Spleen (tissue), 11 donors: ENCODE measurements at regions not wholly inside any gene's neighbourhood (a gene's known extent, or its start where the extent isn't known, plus 50 kb on each side); places are given as distances from the start of the nearest gene placed in this dataset.

ENCODE experiments used
- DNase-seq: peaks from one replicate; pipeline ENCODE4 v3.0.0-alpha.2; 2020
- H3K27ac ChIP-seq, 8 donors: fragments of 200-600 bp; sonication (generic) in 7 of 8; 1 replicate in 4 of 8; 2 replicates in 4 of 8; pipeline versions ENCODE4 v1.5.0 to v1.8.0; 2016 to 2021; ENCODE audit warnings: inconsistent platforms in 4 of 8, mild to moderate bottlenecking in 4 of 8, moderate library complexity in 1 of 8
- H3K27me3 ChIP-seq, 7 donors: fragments of 200-600 bp; sonication (generic) in 6 of 7; replicated peaks in 1 of 7; 1 replicate in 4 of 7; 2 replicates in 3 of 7; pipeline versions ENCODE4 v1.5.0 to v1.8.0; 2016 to 2021; ENCODE audit warnings: inconsistent platforms in 3 of 7, mild to moderate bottlenecking in 1 of 7
- H3K36me3 ChIP-seq, 6 donors: fragments of 200-600 bp; sonication (generic) in 5 of 6; 1 replicate in 4 of 6; 2 replicates in 2 of 6; pipeline versions ENCODE4 v1.5.0 to v1.8.0; 2016 to 2021; ENCODE audit warnings: inconsistent platforms in 2 of 6
- H3K4me1 ChIP-seq, 6 donors: fragments of 200-600 bp; sonication (generic) in 5 of 6; 1 replicate in 3 of 6; 2 replicates in 3 of 6; pipeline versions ENCODE4 v1.5.0 to v1.8.0; 2016 to 2021; ENCODE audit warnings: inconsistent platforms in 3 of 6
- H3K4me3 ChIP-seq, 8 donors: fragments of 200-600 bp; sonication (generic) in 7 of 8; 1 replicate in 4 of 8; 2 replicates in 4 of 8; pipeline versions ENCODE4 v1.5.0 to v1.8.0; 2016 to 2021; ENCODE audit warnings: inconsistent platforms in 4 of 8, mild to moderate bottlenecking in 4 of 8, moderate library complexity in 2 of 8
- H3K9me3 ChIP-seq, 8 donors: fragments of 200-600 bp; sonication (generic) in 7 of 8; 1 replicate in 4 of 8; 2 replicates in 4 of 8; pipeline versions ENCODE4 v1.5.0 to v1.8.0; 2016 to 2021; ENCODE audit warnings: inconsistent platforms in 4 of 8
- POLR2A ChIP-seq, 3 donors: fragments of 450-650 bp; IDR thresholded peaks; one replicate each; pipeline ENCODE4 v1.5.1; 2017; ENCODE audit warnings: antibody characterized with exemption in 3 of 3, mild to moderate bottlenecking in 1 of 3
- POLR2AphosphoS5 ChIP-seq, 3 donors: sonication (generic); formaldehyde crosslinking; IDR thresholded peaks; one replicate each; pipeline ENCODE4 v1.5.1; 2017; ENCODE audit warnings: antibody characterized with exemption in 3 of 3
- WGBS, 5 donors: extraction: QIAGEN DNeasy Blood & Tissue Kit in 3 of 5; methylation state at CpG; one replicate each; pipeline versions ENCODE4 v1.1.5 to v1.1.7; 2013 to 2018; 5-methylcytosine and 5-hydroxymethylcytosine counted together
- intact Hi-C: fragments of 100-400 bp; cut with DNase I; formaldehyde crosslinking; loops from one replicate; pipeline ENCODE4 v1.15.0; 2023; ENCODE audit warnings: low total_unique reads
- TF ChIP-seq, protein P1 (sequence below), 11 experiments: fragments of 200-600 bp in 7 of 11; fragments of 450-650 bp in 4 of 11; sonication (generic) in 4 of 11; IDR thresholded peaks in 8 of 11; conservative IDR thresholded peaks in 3 of 11; 1 replicate in 7 of 11; 2 replicates in 4 of 11; pipeline versions ENCODE4 v1.4.0 to v1.8.0; 2016 to 2021; ENCODE audit warnings: antibody characterized with exemption in 11 of 11, inconsistent platforms in 4 of 11, mild to moderate bottlenecking in 1 of 11
- donor health status: healthy with polysubstance abuse.
- donor health status: DM: no; HTN: no; CAD: no; lungs with moderate emphysema.
- donor health status: DM: no; HTN: no; CAD: no.
- donor health status: Bipolar disorder and iron deficiency.
- donor health status: healthy.
- donor health status: DM: no; HTN: no; CAD: no.
- donor health status: DM: yes; HTN: yes; CAD: no.

DNA sequence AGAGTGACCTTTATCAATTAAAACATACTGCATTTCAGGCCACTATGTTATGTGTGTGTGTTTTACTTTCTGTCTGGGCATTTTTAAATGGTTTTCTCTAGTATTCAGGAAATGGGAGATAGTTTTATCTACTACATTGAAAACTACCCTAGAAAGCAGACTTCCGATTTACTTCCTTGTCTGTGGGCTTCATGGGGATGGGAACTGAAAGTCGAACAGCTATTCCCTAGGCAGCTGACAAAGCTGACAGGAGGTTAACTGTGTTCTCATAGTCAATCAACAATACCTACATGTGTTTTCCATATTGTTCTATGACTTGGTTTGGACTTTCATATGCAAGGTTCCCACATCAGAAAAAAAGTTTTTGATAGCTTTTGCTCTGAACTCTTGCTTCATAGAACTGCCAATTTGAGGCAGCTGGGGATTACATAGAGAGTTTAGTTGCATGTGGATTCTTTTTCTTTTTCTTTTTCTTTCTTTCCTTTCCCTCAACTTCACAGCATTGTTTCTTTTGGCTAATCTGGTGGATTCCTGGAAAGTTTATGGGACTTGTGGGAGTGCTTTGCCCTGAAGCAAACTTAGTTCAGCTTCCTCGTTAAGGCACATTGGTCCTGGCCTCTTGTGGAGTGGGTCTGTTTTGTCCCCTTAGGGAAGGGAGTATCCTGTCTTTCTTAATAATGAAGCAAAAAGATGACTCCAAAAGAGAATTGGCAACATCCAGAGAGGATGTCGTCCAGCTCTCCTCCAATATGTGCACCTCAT is 327.1 kb upstream of the GIMD1 start:
- Histone ChIP-seq H3K27me3 (no peaks in the 10 kb centered on the region), H3K4me1 (no peaks in the 10 kb centered on the region), H3K27ac (no peak overlapping the region), H3K4me3 (no peak overlapping the region), H3K9me3 (no peaks in the 10 kb centered on the region), H3K36me3 (no peaks in the 10 kb centered on the region)
- DNase-seq, result no peak
- TF ChIP-seq, protein P1, sequence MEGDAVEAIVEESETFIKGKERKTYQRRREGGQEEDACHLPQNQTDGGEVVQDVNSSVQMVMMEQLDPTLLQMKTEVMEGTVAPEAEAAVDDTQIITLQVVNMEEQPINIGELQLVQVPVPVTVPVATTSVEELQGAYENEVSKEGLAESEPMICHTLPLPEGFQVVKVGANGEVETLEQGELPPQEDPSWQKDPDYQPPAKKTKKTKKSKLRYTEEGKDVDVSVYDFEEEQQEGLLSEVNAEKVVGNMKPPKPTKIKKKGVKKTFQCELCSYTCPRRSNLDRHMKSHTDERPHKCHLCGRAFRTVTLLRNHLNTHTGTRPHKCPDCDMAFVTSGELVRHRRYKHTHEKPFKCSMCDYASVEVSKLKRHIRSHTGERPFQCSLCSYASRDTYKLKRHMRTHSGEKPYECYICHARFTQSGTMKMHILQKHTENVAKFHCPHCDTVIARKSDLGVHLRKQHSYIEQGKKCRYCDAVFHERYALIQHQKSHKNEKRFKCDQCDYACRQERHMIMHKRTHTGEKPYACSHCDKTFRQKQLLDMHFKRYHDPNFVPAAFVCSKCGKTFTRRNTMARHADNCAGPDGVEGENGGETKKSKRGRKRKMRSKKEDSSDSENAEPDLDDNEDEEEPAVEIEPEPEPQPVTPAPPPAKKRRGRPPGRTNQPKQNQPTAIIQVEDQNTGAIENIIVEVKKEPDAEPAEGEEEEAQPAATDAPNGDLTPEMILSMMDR (IDR thresholded peaks at IDR 0.05 in 8 of 11, conservative IDR thresholded peaks at IDR 0.05 in 3 of 11), result no peak
- TF ChIP-seq POLR2A (IDR thresholded peaks at IDR 0.05) (no peak), POLR2AphosphoS5 (IDR thresholded peaks at IDR 0.05) (no peak)
- 70 to 83% (median 77%) methylated on average over 4 of the region's 4 CpGs for WGBS, 5 donors
- intact Hi-C loops, result no loop called here

DNA sequence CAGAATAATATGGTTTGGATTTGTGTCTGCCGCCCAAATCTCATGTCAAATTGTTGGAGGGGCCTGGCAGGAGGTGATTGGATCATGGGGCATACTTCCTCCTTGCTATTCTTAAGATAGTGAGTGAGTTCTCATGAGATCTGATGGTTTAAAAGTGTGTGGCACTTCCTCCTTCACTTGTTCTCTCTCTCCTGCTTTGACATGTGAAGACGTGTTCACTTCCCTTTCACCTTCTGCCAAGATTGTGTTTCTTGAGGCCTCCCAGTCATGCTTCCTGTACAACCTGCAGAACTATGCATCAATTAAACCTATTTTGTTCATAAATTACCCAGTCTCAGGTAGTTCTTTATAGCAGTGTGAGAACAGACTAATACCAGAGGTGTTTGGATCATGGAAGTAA is 325.7 kb upstream of the GIMD1 start:
- no peak for DNase-seq
- Histone ChIP-seq H3K9me3 (no peaks in the 10 kb centered on the region), H3K27ac (no peak overlapping the region), H3K4me3 (no peak overlapping the region), H3K27me3 (no peaks in the 10 kb centered on the region), H3K4me1 (no peaks in the 10 kb centered on the region), H3K36me3 (no peaks in the 10 kb centered on the region)
- no peak for TF ChIP-seq POLR2AphosphoS5 (IDR thresholded peaks at IDR 0.05)
- TF ChIP-seq POLR2A (IDR thresholded peaks at IDR 0.05), result no peak
- TF ChIP-seq, protein P1 (IDR thresholded peaks at IDR 0.05 in 8 of 11, conservative IDR thresholded peaks at IDR 0.05 in 3 of 11), result no peak
- WGBS, 5 donors, result 38 to 49% (median 45%) methylated on average over 2 of the region's 2 CpGs
- intact Hi-C loops, result no loop called here

DNA sequence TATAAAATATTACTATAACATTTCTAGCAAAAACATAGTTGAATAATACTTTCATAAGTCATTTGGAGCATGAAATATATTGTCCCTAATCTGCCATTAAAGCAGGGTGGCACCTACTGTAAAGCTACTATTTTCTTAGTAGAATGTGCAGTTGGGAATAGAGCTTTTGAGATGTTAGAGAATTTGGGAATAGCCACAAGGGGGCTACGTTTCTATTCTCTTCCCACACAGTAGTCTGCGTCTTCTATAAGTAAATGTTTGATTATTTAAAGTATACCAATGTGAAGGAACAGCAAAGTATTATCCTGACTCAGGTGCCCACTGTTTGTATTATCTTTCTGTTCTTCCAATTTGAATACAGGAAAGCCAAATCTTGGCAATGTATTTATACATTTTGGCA is 323.2 kb upstream of the GIMD1 start:
- Histone ChIP-seq H3K4me1 (no peaks in the 10 kb centered on the region), H3K9me3 (no peaks in the 10 kb centered on the region), H3K4me3 (no peak overlapping the region), H3K27ac (no peak overlapping the region), H3K36me3 (no peaks in the 10 kb centered on the region), H3K27me3 (no peaks in the 10 kb centered on the region)
- DNase-seq, result no peak
- TF ChIP-seq, protein P1 (IDR thresholded peaks at IDR 0.05 in 8 of 11, conservative IDR thresholded peaks at IDR 0.05 in 3 of 11), result no peak
- TF ChIP-seq POLR2AphosphoS5 (IDR thresholded peaks at IDR 0.05) (no peak), POLR2A (IDR thresholded peaks at IDR 0.05) (no peak)
- WGBS, 5 donors, result 17 to 43% (median 31%) methylated on average over 2 of the region's 2 CpGs
- intact Hi-C loops, result no loop called here

DNA sequence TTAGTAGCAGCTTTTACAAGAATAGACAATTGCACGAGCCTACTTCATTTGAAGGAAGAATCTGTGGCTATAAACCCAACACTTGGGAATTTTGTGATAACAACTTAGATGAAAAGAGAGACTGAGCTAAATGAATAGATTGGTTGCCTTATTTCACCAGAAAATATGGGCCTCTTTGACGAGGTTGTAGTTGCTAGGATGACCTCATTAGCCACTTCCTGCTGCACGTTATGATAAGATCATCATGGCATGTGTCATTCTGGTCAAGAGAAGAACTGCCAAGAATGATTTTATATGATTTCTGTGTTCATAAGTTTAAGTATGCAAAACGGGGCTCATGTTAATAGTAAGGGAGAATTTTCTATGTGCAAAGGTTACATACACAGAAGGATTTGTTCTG is 321.9 kb upstream of the GIMD1 start:
- Histone ChIP-seq H3K4me3 (no peak overlapping the region), H3K36me3 (no peaks in the 10 kb centered on the region), H3K27me3 (no peaks in the 10 kb centered on the region), H3K4me1 (no peaks in the 10 kb centered on the region), H3K9me3 (no peaks in the 10 kb centered on the region), H3K27ac (no peak overlapping the region)
- no peak for DNase-seq
- 1 to 5% (median 4%) methylated on average over 4 of the region's 4 CpGs for WGBS, 5 donors
- TF ChIP-seq POLR2A (IDR thresholded peaks at IDR 0.05) (no peak), POLR2AphosphoS5 (IDR thresholded peaks at IDR 0.05) (no peak)
- TF ChIP-seq, protein P1 (IDR thresholded peaks at IDR 0.05 in 8 of 11, conservative IDR thresholded peaks at IDR 0.05 in 3 of 11), result no peak
- intact Hi-C loops, result no loop called here
